Bronchial epithelial cell (primary cell): ENCODE measurements at regions not wholly inside any gene's neighbourhood (a gene's known extent, or its start where the extent isn't known, plus 50 kb on each side); places are given as distances from the start of the nearest gene placed in this dataset.

Source experiments
- DNase-seq: peaks from one replicate; pipeline ENCODE4 v3.0.0-alpha.2; 2010; ENCODE audit warnings: low read depth
- FAIRE-seq: peaks from 2 replicates; lab custom pipeline; 2011; peaks lifted over from hg19 to GRCh38; lab: Jason Lieb, UNC
- H3K27me3 ChIP-seq: 2 replicates; pipeline ENCODE4 v1.5.1; 2011; ENCODE audit warnings: low read length; ENCODE audit not compliant: control insufficient read depth, insufficient read depth
- H3K36me3 ChIP-seq: 2 replicates; pipeline ENCODE4 v1.5.1; 2011; ENCODE audit warnings: low read length; ENCODE audit not compliant: control insufficient read depth, insufficient read depth
- H3K4me3 ChIP-seq: 2 replicates; pipeline ENCODE4 v1.5.1; 2011; ENCODE audit warnings: mild to moderate bottlenecking, low read depth, low read length, control low read depth
- CTCF ChIP-seq: IDR thresholded peaks from 2 replicates; pipeline ENCODE4 v1.5.1; 2011; ENCODE audit warnings: mild to moderate bottlenecking, moderate library complexity, low read length, control low read depth, inconsistent platforms; ENCODE audit not compliant: insufficient read depth, severe bottlenecking

GRCh38 chr4:186954956-186955355 lies 231.3 kb upstream of the FAT1 start:
- H3K27me3 ChIP-seq: no peaks in the 10 kb centered on the region
- FAIRE-seq (no peak), DNase-seq (no peak)
- no peak overlapping the region for H3K4me3 ChIP-seq
- H3K36me3 ChIP-seq: no peaks in the 10 kb centered on the region
- TF ChIP-seq CTCF: no peak

DNA sequence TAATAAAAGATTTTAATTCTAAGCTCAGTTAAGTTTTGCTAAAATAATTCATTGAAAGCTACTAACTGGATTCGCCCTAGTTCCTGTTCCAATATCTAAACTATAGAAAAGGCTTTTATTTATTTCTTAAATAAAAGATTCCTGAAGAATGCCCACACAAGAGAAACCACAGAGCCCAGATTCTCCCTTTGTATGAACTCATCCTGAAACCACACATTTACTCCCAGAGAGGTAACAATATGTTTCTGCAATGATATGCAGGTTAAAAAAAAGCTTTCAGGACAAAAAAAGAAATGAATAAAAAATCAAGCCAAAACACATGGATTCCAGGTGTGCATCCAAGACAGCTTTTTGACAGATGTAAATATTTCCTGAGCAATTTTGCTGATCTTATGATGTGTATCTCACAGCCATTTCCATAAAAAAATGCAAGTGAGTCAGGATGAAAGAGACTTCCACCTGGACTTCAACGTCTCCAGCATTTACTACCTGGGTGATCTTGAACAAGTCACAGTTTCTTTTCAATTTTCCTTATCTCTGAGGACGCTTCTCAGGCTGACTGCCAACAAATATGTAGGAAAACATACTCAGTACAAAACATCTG lies 234.4 kb upstream of the FAT1 start:
- Histone ChIP-seq H3K27me3 (no peaks in the 10 kb centered on the region), H3K36me3 (no peaks in the 10 kb centered on the region), H3K4me3 (no peak overlapping the region)
- no peak for DNase-seq
- FAIRE-seq: no peak
- TF ChIP-seq CTCF: no peak

DNA sequence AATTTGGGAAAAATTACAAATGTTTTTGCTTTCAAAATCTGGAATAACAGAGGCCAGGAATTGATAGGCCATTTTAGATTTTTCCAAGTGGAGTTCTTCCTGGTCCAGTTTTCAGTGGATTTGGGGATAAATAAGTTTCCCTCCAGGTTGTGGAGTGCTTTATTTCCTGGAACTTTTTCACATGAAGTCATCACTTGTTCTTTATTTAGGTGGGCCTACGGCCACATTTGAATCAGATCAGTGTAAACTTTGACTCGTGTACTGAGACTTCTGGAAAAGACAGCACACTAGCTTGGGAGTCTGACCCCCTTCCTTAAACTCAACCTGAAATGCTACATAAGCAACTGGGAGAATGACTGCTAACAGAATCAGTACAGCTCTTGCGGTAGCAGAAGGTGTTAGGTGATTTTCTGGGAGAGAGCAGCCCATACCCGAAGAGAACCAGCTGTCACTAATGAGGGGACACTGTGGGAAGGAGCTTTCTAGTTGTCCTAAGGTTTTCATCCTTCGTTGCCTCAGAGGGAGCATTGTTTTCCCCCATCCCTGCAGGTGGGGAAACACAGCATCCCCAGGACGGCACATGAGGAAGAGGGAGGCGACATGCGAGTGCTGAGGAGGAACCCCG lies 235.2 kb upstream of the FAT1 start:
- DNase-seq: no peak
- Histone ChIP-seq H3K36me3 (no peaks in the 10 kb centered on the region), H3K27me3 (no peaks in the 10 kb centered on the region), H3K4me3 (no peak overlapping the region)
- FAIRE-seq: no peak
- no peak for TF ChIP-seq CTCF

GRCh38 chr4:186979961-186980745 lies 256.5 kb upstream of the FAT1 start:
- Histone ChIP-seq H3K4me3 (no peak overlapping the region), H3K27me3 (no peaks in the 10 kb centered on the region), H3K36me3 (no peaks in the 10 kb centered on the region)
- FAIRE-seq: no peak
- no peak for TF ChIP-seq CTCF
- no peak for DNase-seq

DNA sequence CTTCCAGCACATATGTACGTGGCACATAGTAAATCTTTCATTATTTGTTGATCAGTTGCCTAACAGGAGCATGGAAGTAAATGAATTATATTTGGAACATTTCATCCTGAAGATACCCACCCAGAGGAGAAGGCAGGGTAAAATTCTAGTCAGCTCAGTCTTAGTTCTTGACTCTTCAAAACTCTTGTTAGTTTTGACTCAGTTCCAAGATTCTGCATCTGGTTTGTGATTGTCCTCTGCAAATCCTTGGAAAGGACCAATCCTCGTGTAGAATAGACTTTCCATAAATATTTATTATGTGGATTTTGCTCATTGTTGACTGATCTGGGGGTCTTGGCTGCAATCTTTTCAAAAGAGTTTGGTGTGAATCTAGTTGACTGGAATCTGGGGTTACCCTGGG lies 257.5 kb upstream of the FAT1 start:
- H3K36me3 ChIP-seq: no peaks in the 10 kb centered on the region
- no peak for DNase-seq
- no peak for FAIRE-seq
- TF ChIP-seq CTCF: no peak
- H3K4me3 ChIP-seq: no peak overlapping the region
- no peaks in the 10 kb centered on the region for H3K27me3 ChIP-seq
